AG04449 (cell line): ENCODE measurements at regions not wholly inside any gene's neighbourhood (a gene's known extent, or its start where the extent isn't known, plus 50 kb on each side); places are given as distances from the start of the nearest gene placed in this dataset.

Experiments
- CTCF ChIA-PET: fragments of 350-600 bp; formaldehyde crosslinking; extraction: SDS; loops from one replicate; lab custom pipeline; 2021; ENCODE audit warnings: antibody characterized with exemption; lab: Yijun Ruan, JAX
- POLR2A ChIA-PET: fragments of 400-600, 350-600 bp; formaldehyde crosslinking; extraction: SDS; loops from one replicate; lab custom pipeline; 2020; ENCODE audit warnings: antibody characterized with exemption, inconsistent platforms; lab: Yijun Ruan, JAX
- DNase-seq: peaks from one replicate; pipeline ENCODE4 v3.0.0-alpha.2; 2010; ENCODE audit warnings: low read depth, low spot score
- H3K4me3 ChIP-seq: 2 replicates; pipeline ENCODE4 v1.5.1; 2011; ENCODE audit warnings: low read depth, mild to moderate bottlenecking, control low read depth, low read length
- TF ChIP-seq, protein P1 (sequence below): IDR thresholded peaks from one replicate; pipeline ENCODE4 v1.5.1; 2011; ENCODE audit warnings: mild to moderate bottlenecking, moderate library complexity, low read length, control low read depth, inconsistent platforms; ENCODE audit not compliant: insufficient read depth; ENCODE audit errors: missing control alignments

DNA sequence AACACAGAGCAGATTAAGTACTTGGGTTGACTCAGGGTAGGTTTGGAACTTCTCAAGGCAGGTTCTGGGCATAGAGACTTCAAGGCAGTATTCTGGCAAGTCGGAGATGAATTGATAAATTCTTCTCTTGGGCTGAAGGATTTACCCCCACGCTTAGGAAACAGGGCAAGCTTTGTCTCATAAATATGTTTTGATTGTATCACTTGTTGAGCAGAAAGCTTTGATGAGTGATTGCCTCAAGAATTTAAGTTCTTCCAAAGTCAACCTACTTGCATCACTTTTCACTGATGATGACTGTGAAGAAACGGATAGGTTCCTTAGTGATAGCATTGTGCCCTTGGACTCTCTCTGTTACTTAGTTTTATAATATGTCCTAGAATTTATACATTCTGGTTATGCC, 258.6 kb upstream of the DACH1 start:
- ChIA-PET CTCF (no interaction called here), POLR2A (no interaction called here)
- no peak overlapping the region for H3K4me3 ChIP-seq
- TF ChIP-seq, protein P1, sequence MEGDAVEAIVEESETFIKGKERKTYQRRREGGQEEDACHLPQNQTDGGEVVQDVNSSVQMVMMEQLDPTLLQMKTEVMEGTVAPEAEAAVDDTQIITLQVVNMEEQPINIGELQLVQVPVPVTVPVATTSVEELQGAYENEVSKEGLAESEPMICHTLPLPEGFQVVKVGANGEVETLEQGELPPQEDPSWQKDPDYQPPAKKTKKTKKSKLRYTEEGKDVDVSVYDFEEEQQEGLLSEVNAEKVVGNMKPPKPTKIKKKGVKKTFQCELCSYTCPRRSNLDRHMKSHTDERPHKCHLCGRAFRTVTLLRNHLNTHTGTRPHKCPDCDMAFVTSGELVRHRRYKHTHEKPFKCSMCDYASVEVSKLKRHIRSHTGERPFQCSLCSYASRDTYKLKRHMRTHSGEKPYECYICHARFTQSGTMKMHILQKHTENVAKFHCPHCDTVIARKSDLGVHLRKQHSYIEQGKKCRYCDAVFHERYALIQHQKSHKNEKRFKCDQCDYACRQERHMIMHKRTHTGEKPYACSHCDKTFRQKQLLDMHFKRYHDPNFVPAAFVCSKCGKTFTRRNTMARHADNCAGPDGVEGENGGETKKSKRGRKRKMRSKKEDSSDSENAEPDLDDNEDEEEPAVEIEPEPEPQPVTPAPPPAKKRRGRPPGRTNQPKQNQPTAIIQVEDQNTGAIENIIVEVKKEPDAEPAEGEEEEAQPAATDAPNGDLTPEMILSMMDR = no peak
- no peak for DNase-seq

DNA sequence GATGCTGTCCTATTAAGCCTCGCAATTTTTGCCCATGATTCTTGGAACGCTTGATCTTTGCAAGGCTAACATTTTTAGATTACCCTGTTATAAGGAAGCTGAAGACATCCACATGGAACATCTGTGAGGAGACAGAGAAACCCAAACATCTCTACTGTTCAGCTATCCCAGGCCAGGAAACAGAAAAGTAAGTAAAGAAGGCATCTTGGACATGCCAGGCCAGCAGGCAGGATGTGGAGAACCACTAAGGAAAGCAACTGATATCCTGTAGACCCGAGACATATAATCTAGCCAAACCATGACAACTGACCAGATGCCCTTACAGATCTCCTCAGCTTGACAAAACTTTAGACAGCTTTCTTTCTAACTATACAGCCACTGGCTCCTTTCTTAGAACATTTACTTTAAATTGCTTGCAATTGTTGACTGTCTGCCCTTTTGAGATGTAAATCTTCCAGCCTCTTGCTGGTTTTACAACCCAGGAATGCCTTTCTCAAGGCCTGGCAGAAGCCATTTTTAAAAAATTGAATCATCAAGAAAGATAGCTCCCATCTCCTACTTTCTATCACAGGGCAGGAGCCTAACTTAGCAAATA, 255.8 kb upstream of the DACH1 start:
- ChIA-PET CTCF (no interaction called here), POLR2A (no interaction called here)
- H3K4me3 ChIP-seq = no peak overlapping the region
- TF ChIP-seq, protein P1 = no peak
- no peak for DNase-seq

DNA sequence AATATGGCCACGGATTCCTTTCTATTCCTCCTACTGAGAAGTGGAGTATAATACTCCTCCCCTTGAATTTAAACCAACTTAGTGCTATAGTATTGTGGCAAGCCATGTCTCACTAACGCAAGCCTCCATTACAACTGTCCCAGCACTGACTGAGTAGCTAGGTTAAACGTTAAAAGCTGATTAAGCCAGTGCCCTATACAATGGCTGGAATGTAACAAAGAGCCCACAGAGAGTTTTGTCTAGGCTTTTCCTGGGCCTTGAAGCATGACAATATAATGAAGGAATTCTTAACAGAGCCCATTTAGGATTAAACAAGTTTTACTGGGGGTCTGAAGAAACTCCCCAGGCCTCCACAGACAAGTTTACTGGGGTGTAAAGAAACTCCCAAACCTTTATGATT, 254.5 kb upstream of the DACH1 start:
- ChIA-PET CTCF (interaction anchor here (0.6 kb wide), 1 partner anchor 16 kb away, joined by 3 read pairs; no protein-coding TSS in a partner anchor), POLR2A (no interaction called here)
- no peak for DNase-seq
- no peak overlapping the region for H3K4me3 ChIP-seq
- TF ChIP-seq, protein P1 = no peak

DNA sequence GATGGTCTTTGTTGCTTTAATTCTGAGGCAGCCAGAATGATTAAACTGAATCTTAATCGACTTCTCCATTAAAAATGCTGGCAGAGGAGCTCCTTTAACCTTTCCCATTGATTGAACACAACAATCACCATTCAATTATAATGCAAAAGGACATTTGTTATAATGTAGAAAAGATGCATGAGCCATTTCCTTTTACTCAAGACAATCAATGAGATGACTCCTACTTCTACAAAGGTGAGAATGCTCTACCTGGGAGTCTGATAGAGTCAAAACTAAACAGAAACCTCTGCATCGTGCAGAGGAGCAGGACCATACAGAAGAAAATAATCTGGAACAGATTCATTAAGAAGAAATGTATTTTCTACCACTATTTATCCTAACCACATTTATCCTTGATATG, 253.6 kb upstream of the DACH1 start:
- TF ChIP-seq, protein P1 = no peak
- CTCF ChIA-PET = no interaction called here
- no peak for DNase-seq
- POLR2A ChIA-PET = no interaction called here
- H3K4me3 ChIP-seq = no peak overlapping the region

DNA sequence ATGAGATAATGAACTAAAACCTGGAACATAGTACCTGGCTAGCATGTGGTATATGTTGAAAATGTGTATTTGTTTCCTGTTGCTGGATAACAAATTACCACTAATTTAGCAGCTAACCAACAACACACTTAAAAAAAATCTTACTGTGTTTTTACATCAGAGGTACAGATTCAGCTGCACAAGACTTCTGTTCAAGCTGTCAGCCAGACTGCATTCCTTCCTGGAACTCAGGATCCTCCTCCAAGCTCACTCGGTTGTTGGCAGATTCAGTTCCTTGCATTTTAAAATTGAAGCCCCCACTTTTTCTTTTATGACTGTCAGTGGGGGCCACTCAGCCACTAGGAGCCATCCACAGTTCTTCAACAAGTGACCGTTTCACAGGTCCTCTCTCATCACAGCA, 246.9 kb upstream of the DACH1 start:
- TF ChIP-seq, protein P1 = no peak
- DNase-seq = no peak
- no peak overlapping the region for H3K4me3 ChIP-seq
- CTCF ChIA-PET = no interaction called here
- POLR2A ChIA-PET = no interaction called here

DNA sequence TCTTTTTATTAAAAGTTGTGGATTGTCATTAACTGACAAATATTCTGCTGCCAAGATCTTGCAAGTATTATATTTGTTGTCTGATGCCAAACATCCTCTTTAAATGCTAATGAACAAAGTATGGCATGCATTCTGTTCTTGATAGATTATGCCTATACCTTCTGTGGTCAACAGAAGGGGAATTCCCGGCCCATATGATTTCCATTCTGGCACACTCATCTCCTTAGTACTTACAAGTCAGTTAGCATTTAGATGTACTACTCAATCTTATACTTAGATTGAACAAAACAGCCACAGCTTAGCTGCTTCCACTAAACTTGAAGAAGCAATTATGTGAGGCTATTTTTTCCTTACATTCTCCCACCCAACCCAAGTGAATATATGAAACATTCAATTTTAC, 246.1 kb upstream of the DACH1 start:
- CTCF ChIA-PET = no interaction called here
- no peak for DNase-seq
- TF ChIP-seq, protein P1 = no peak
- no peak overlapping the region for H3K4me3 ChIP-seq
- POLR2A ChIA-PET = no interaction called here
